OCI-LY3 (cell line): ENCODE measurements at regions not wholly inside any gene's neighbourhood (a gene's known extent, or its start where the extent isn't known, plus 50 kb on each side); places are given as distances from the start of the nearest gene placed in this dataset.

Experiments used
- EZH2phosphoT487 ChIP-seq: fragments of 200-600 bp; shearing (Covaris generic); IDR thresholded peaks from 2 replicates; pipeline ENCODE4 v1.6.1; 2018; ENCODE audit warnings: antibody characterized with exemption, mixed run types, low read depth
- TF ChIP-seq, protein P1 (sequence below): fragments of 200-600, 300-600 bp; sonication (generic); IDR thresholded peaks from 2 replicates; pipeline ENCODE4 v1.5.1; 2014; ENCODE audit warnings: antibody characterized with exemption, low read length, low read depth

- TF ChIP-seq, protein P1, sequence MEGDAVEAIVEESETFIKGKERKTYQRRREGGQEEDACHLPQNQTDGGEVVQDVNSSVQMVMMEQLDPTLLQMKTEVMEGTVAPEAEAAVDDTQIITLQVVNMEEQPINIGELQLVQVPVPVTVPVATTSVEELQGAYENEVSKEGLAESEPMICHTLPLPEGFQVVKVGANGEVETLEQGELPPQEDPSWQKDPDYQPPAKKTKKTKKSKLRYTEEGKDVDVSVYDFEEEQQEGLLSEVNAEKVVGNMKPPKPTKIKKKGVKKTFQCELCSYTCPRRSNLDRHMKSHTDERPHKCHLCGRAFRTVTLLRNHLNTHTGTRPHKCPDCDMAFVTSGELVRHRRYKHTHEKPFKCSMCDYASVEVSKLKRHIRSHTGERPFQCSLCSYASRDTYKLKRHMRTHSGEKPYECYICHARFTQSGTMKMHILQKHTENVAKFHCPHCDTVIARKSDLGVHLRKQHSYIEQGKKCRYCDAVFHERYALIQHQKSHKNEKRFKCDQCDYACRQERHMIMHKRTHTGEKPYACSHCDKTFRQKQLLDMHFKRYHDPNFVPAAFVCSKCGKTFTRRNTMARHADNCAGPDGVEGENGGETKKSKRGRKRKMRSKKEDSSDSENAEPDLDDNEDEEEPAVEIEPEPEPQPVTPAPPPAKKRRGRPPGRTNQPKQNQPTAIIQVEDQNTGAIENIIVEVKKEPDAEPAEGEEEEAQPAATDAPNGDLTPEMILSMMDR = no peak
- TF ChIP-seq EZH2phosphoT487 = no peak
These were observed 177.7 kb upstream of the SP8 start for GRCh38 chr7:20964281-20964918.
